MM.1S (cell line): ENCODE measurements at regions not wholly inside any gene's neighbourhood (a gene's known extent, or its start where the extent isn't known, plus 50 kb on each side); places are given as distances from the start of the nearest gene placed in this dataset.

Experiments
- DNase-seq: peaks from one replicate; pipeline ENCODE4 v3.0.0-alpha.2; 2015
- H2AFZ ChIP-seq: fragments of 300-600 bp; sonication (generic); 2 replicates; pipeline ENCODE4 v1.6.0; 2016; ENCODE audit warnings: antibody characterized with exemption, low read length
- H3F3A ChIP-seq: fragments of 300-600 bp; sonication (generic); 2 replicates; pipeline ENCODE4 v1.6.1; 2016; ENCODE audit warnings: mild to moderate bottlenecking, antibody characterized with exemption, low read length, moderate library complexity, mixed read lengths; ENCODE audit not compliant: insufficient read depth
- H3K27ac ChIP-seq: fragments of 300-600 bp; sonication (generic); 2 replicates; pipeline ENCODE4 v1.5.1; 2016; ENCODE audit warnings: mild to moderate bottlenecking, low read length
- H3K27me3 ChIP-seq: fragments of 300-600 bp; sonication (generic); replicated peaks from 2 replicates; pipeline ENCODE4 v1.6.0; 2016; ENCODE audit warnings: low read length; ENCODE audit not compliant: insufficient read depth
- H3K36me3 ChIP-seq: fragments of 300-600 bp; sonication (generic); replicated peaks from 2 replicates; pipeline ENCODE4 v1.6.1; 2016; ENCODE audit warnings: mild to moderate bottlenecking, low read length, mixed read lengths; ENCODE audit not compliant: insufficient read depth
- H3K4me1 ChIP-seq: fragments of 300-600 bp; sonication (generic); 2 replicates; pipeline ENCODE4 v1.6.1; 2016; ENCODE audit warnings: low read length, mixed read lengths
- H3K4me2 ChIP-seq: fragments of 300-600 bp; sonication (generic); 2 replicates; pipeline ENCODE4 v1.6.0; 2016; ENCODE audit warnings: low read depth, low read length
- H3K4me3 ChIP-seq: fragments of 300-600 bp; sonication (generic); 2 replicates; pipeline ENCODE4 v1.5.1; 2016; ENCODE audit warnings: low read length, mixed read lengths
- H3K79me2 ChIP-seq: fragments of 300-600 bp; sonication (generic); 2 replicates; pipeline ENCODE4 v1.6.1; 2016; ENCODE audit warnings: mixed run types, low read length, mixed read lengths
- H3K9ac ChIP-seq: fragments of 300-600 bp; sonication (generic); 2 replicates; pipeline ENCODE4 v1.6.1; 2016; ENCODE audit warnings: low read length, mixed read lengths
- H3K9me2 ChIP-seq: fragments of 300-600 bp; sonication (generic); replicated peaks from 2 replicates; pipeline ENCODE4 v1.6.1; 2016; ENCODE audit warnings: mild to moderate bottlenecking, low read length, mixed read lengths; ENCODE audit not compliant: insufficient read depth
- H3K9me3 ChIP-seq: fragments of 300-600 bp; sonication (generic); replicated peaks from 2 replicates; pipeline ENCODE4 v1.6.1; 2016; ENCODE audit warnings: mild to moderate bottlenecking, low read length, mixed read lengths; ENCODE audit not compliant: insufficient read depth
- H4K20me1 ChIP-seq: fragments of 300-600 bp; sonication (generic); 2 replicates; pipeline ENCODE4 v1.6.1; 2016; ENCODE audit warnings: mild to moderate bottlenecking, low read length, moderate library complexity, mixed read lengths; ENCODE audit not compliant: insufficient read depth
- EZH2 ChIP-seq: fragments of 300-600 bp; sonication (generic); optimal IDR thresholded peaks from 2 replicates; pipeline ENCODE3; 2017; ENCODE audit warnings: low read depth, mild to moderate bottlenecking, antibody characterized with exemption, low read length, mixed read lengths
- EZH2phosphoT487 ChIP-seq: fragments of 300-600 bp; sonication (generic); IDR thresholded peaks from 2 replicates; pipeline ENCODE4 v1.6.1; 2018; ENCODE audit warnings: antibody characterized with exemption, low read length
- TF ChIP-seq, protein P1 (sequence below): fragments of 300-600 bp; sonication (generic); IDR thresholded peaks from 2 replicates; pipeline ENCODE4 v1.5.1; 2016; ENCODE audit warnings: antibody characterized with exemption, low read length, mixed read lengths

DNA sequence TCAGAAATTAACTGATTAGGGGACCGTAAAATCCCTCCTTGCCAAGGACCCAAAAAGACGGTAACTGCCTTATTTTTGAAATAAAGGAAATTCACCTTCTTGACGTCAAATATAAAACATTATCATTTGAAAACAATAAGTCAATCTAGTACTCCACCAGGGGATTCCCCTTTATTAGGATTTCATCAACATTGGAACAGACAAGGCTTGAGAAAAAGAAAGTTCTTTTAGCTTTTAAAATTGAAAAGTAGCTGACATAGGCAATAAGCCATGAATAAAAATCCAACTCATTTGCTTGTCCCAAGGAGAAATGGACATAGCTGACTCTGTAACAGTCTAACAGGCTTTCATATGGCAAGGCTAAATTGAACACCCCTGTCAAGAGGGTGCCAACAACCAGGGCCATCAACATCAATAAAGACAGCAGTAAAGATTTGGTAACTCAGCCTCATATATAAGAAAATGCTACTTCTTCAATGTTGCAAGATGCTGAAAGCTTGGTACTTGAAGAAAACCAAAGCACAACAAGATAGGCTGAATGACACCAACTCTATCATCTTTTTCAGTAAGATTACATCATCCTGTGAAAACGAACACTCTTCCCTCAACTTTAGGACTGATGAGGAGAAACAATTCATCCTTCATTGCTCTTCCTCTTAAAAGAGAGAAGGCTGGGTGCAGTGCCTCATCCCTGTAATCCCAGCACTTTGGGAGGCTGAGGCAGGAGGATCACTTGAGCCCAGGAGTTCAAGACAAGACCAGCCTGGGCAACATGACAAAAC, 121.0 kb upstream of the PRDM1 start:
- Histone ChIP-seq H3K4me3 (no peak overlapping the region), H2AFZ (no peak overlapping the region), H3K4me1 (no peaks in the 10 kb centered on the region), H4K20me1 (no peaks in the 10 kb centered on the region), H3K36me3 (no peaks in the 10 kb centered on the region), H3K9me3 (no peaks in the 10 kb centered on the region), H3K9ac (no peak overlapping the region), H3K27ac (no peak overlapping the region), H3K79me2 (no peaks in the 10 kb centered on the region), H3K4me2 (no peak overlapping the region), H3K9me2 (no peaks in the 10 kb centered on the region), H3F3A (no peaks in the 10 kb centered on the region), H3K27me3 (no peaks in the 10 kb centered on the region)
- no peak for DNase-seq
- no peak for TF ChIP-seq EZH2

GRCh38 chr6:105954148-105954547, 132.0 kb upstream of the PRDM1 start:
- Histone ChIP-seq H3K4me2 (no peak overlapping the region), H3K9me2 (no peaks in the 10 kb centered on the region), H3K27me3 (no peaks in the 10 kb centered on the region), H3K4me1 (no peaks in the 10 kb centered on the region), H3F3A (no peaks in the 10 kb centered on the region), H4K20me1 (no peaks in the 10 kb centered on the region), H3K36me3 (no peaks in the 10 kb centered on the region), H2AFZ (no peak overlapping the region), H3K79me2 (no peaks in the 10 kb centered on the region), H3K9me3 (no peaks in the 10 kb centered on the region), H3K27ac (no peak overlapping the region), H3K4me3 (no peak overlapping the region), H3K9ac (no peak overlapping the region)
- TF ChIP-seq EZH2 (no peak), EZH2phosphoT487 (no peak)
- TF ChIP-seq, protein P1, sequence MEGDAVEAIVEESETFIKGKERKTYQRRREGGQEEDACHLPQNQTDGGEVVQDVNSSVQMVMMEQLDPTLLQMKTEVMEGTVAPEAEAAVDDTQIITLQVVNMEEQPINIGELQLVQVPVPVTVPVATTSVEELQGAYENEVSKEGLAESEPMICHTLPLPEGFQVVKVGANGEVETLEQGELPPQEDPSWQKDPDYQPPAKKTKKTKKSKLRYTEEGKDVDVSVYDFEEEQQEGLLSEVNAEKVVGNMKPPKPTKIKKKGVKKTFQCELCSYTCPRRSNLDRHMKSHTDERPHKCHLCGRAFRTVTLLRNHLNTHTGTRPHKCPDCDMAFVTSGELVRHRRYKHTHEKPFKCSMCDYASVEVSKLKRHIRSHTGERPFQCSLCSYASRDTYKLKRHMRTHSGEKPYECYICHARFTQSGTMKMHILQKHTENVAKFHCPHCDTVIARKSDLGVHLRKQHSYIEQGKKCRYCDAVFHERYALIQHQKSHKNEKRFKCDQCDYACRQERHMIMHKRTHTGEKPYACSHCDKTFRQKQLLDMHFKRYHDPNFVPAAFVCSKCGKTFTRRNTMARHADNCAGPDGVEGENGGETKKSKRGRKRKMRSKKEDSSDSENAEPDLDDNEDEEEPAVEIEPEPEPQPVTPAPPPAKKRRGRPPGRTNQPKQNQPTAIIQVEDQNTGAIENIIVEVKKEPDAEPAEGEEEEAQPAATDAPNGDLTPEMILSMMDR, result no peak
- DNase-seq, result no peak

DNA sequence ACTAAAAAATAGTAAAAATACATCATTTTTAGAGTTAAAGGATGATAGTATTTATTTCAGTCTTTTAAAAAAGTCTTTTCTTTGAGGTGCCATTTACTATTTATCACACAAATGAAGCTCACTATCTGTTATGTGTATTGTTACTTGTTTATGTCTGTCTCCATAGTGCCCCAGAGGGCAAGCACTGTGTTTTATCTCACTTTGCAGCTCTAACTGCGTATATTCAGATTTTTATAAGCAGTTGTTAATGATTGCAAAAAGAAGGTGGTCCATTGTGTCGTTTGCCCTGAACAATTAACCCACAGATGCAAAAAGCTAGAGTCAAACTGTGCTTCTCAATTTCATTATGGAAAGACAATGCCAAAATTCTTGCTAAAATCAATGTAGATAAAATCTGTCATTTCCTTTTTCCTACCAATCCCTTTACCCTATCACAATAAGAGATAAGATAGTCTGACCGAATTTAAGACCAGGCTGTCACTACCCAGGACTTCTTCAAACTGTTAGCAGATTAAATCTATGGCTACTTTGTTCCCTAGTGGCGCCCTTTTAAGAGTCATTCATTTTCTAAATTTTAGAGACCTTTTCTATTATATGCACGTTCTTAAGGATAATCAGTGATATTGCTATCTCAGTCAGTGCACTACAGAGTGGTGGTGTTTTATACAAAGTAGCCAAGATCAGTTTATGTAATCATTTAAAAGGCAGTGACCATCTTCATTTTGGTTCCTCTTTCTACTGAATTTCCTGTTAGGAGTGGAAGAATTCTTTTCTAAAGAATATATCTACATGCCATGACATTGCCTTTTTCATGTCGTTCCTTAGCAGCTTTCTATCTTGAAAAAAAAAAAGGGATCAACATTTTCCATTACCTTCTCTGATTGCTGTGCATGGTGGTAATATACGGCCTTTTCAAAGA, 133.1 kb upstream of the PRDM1 start:
- Histone ChIP-seq H3K27me3 (no peaks in the 10 kb centered on the region), H2AFZ (no peak overlapping the region), H3K9ac (no peak overlapping the region), H4K20me1 (no peaks in the 10 kb centered on the region), H3K9me2 (no peaks in the 10 kb centered on the region), H3K27ac (no peak overlapping the region), H3K36me3 (no peaks in the 10 kb centered on the region), H3K79me2 (no peaks in the 10 kb centered on the region), H3K9me3 (no peaks in the 10 kb centered on the region), H3K4me3 (no peak overlapping the region), H3F3A (no peaks in the 10 kb centered on the region), H3K4me2 (no peak overlapping the region), H3K4me1 (no peaks in the 10 kb centered on the region)
- no peak for DNase-seq
- TF ChIP-seq, protein P1, result no peak
- TF ChIP-seq EZH2, result no peak
- TF ChIP-seq EZH2phosphoT487, result no peak
